ENCODE measurements at regions not wholly inside any gene's neighbourhood (a gene's known extent, or its start where the extent isn't known, plus 50 kb on each side); places are given as distances from the start of the nearest gene placed in this dataset.

DNA sequence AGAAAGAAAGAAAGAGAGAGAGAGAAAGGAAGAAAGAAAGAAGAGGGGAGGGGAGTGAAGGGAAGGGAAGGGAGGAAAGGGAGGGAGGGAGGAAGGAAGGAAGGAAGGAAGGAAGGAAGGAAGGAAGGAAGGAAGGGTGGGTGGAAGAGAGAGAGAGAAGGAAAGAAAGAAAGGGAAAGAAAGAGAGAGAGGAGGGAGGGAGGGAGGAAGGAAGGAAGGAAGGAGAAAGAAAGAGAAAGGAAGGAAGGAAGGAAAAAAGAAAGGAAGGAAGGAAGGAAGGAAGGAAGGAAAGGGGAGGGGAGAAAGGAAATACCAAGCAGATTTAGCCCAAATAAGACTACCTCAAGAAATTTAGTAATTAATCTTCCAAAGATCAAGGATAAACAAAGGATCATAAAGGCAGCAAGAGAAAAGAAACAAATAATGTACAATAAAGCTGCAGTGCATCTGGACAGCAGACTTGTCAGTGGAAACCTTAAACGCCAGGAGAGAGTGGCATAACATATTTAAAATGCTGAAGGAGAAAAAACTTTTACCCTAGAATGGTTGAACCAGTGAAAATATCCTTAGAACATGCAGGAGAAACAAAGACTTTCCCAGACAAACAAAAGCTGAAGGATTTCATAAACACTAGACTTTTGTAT, 427.6 kb downstream of the TBL1XR1 start:
- no peak overlapping the region for H2AFZ ChIP-seq
- no peaks in the 10 kb centered on the region for H3K36me3 ChIP-seq (replicated peaks; ENCODE audit: insufficient read depth, low read depth)
- no peaks in the 10 kb centered on the region for H4K20me1 ChIP-seq (ENCODE audit: insufficient read depth, poor library complexity, severe bottlenecking)
- 76% methylated on average over 1 of the region's 1 CpG for WGBS (ENCODE audit: low lambda C conversion rate, missing lambda C conversion rate)
- H3K79me2 ChIP-seq, result no peaks in the 10 kb centered on the region
- H3K27me3 ChIP-seq, result no peaks in the 10 kb centered on the region
- H3K9me2 ChIP-seq (replicated peaks; ENCODE audit: insufficient read depth), result no peaks in the 10 kb centered on the region
- H3K27ac ChIP-seq, result no peak overlapping the region
- no peak overlapping the region for H3K4me3 ChIP-seq
- H3K4me2 ChIP-seq, result no peak overlapping the region
- TF ChIP-seq, protein P1, sequence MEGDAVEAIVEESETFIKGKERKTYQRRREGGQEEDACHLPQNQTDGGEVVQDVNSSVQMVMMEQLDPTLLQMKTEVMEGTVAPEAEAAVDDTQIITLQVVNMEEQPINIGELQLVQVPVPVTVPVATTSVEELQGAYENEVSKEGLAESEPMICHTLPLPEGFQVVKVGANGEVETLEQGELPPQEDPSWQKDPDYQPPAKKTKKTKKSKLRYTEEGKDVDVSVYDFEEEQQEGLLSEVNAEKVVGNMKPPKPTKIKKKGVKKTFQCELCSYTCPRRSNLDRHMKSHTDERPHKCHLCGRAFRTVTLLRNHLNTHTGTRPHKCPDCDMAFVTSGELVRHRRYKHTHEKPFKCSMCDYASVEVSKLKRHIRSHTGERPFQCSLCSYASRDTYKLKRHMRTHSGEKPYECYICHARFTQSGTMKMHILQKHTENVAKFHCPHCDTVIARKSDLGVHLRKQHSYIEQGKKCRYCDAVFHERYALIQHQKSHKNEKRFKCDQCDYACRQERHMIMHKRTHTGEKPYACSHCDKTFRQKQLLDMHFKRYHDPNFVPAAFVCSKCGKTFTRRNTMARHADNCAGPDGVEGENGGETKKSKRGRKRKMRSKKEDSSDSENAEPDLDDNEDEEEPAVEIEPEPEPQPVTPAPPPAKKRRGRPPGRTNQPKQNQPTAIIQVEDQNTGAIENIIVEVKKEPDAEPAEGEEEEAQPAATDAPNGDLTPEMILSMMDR (IDR thresholded peaks at IDR 0.05; ENCODE audit: poor library complexity), result no peak
- TF ChIP-seq EZH2phosphoT487 (IDR thresholded peaks at IDR 0.05; ENCODE audit: low read depth, severe bottlenecking, unreplicated experiment) (no peak), EZH2 (IDR thresholded peaks at IDR 0.05; ENCODE audit: borderline replicate concordance) (no peak)
- H3K4me1 ChIP-seq (ENCODE audit: insufficient read depth), result no peaks in the 10 kb centered on the region
- no peaks in the 10 kb centered on the region for H3K9me3 ChIP-seq (ENCODE audit: low read depth)
- DNase-seq (ENCODE audit: low spot score), result no peak

DNA sequence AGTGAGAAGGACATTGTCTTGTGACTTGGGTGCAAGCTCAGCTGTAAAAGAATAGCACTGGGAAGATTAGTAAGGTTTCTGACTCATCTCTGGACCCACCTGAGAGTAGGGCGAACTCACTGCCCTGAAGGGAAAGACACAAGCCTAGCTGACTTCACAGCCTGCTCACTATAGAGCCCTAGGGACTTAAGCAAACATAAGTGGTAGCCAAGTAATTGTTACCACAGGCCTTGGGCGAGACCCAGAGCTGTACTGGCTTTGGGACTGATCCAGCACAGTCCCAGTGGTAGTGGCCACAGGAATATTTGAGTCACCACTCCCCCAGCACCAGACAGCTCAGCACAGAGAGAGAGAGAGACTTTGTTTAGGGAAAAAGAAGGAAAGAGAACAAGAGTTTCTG, 429.9 kb downstream of the TBL1XR1 start:
- WGBS (ENCODE audit: low lambda C conversion rate, missing lambda C conversion rate), result 64% methylated on average over 2 of the region's 2 CpGs
- Histone ChIP-seq H3K27ac (no peak overlapping the region), H3K4me2 (no peak overlapping the region), H3K9me2 (replicated peaks; ENCODE audit: insufficient read depth) (no peaks in the 10 kb centered on the region), H3K27me3 (no peaks in the 10 kb centered on the region), H3K4me1 (ENCODE audit: insufficient read depth) (no peaks in the 10 kb centered on the region), H3K4me3 (no peak overlapping the region), H3K79me2 (no peaks in the 10 kb centered on the region), H2AFZ (no peak overlapping the region), H4K20me1 (ENCODE audit: insufficient read depth, poor library complexity, severe bottlenecking) (no peaks in the 10 kb centered on the region), H3K9me3 (ENCODE audit: low read depth) (no peaks in the 10 kb centered on the region), H3K36me3 (replicated peaks; ENCODE audit: insufficient read depth, low read depth) (no peaks in the 10 kb centered on the region)
- DNase-seq (ENCODE audit: low spot score), result no peak
- TF ChIP-seq, protein P1 (IDR thresholded peaks at IDR 0.05; ENCODE audit: poor library complexity), result no peak
- no peak for TF ChIP-seq EZH2phosphoT487 (IDR thresholded peaks at IDR 0.05; ENCODE audit: low read depth, severe bottlenecking, unreplicated experiment)
- TF ChIP-seq EZH2 (IDR thresholded peaks at IDR 0.05; ENCODE audit: borderline replicate concordance), result no peak

DNA sequence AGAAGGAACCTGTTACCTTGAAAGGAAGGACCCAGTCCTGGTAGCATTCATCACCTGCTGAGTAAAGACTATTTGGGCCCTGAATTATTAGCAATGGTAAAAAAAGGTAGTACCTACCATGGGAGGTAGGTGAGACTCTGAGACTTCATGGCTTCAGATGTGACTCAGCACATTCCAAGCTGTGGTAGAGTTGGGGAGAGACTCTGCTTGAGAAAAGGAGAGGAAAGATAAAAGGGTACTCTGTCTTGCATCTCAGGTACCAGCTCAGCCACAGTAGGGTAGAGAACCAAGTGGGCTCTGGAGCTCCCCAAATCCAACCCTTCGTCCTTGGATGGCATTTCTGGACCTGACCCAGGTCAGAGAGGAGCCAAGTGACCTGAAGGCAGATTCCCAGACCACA, 430.4 kb downstream of the TBL1XR1 start:
- Histone ChIP-seq H3K79me2 (no peaks in the 10 kb centered on the region), H3K4me3 (no peak overlapping the region), H3K4me1 (ENCODE audit: insufficient read depth) (no peaks in the 10 kb centered on the region), H4K20me1 (ENCODE audit: insufficient read depth, poor library complexity, severe bottlenecking) (no peaks in the 10 kb centered on the region), H3K9me2 (replicated peaks; ENCODE audit: insufficient read depth) (no peaks in the 10 kb centered on the region), H2AFZ (no peak overlapping the region), H3K27ac (no peak overlapping the region), H3K27me3 (no peaks in the 10 kb centered on the region), H3K9me3 (ENCODE audit: low read depth) (no peaks in the 10 kb centered on the region), H3K4me2 (no peak overlapping the region), H3K36me3 (replicated peaks; ENCODE audit: insufficient read depth, low read depth) (no peaks in the 10 kb centered on the region)
- TF ChIP-seq EZH2phosphoT487 (IDR thresholded peaks at IDR 0.05; ENCODE audit: low read depth, severe bottlenecking, unreplicated experiment) (no peak), EZH2 (IDR thresholded peaks at IDR 0.05; ENCODE audit: borderline replicate concordance) (no peak)
- TF ChIP-seq, protein P1 (IDR thresholded peaks at IDR 0.05; ENCODE audit: poor library complexity), result no peak
- WGBS (ENCODE audit: low lambda C conversion rate, missing lambda C conversion rate), result 73% methylated on average over 1 of the region's 1 CpG
- DNase-seq (ENCODE audit: low spot score), result no peak

All from hepatocyte (in vitro differentiated cells).